ENCODE measurements at regions not wholly inside any gene's neighbourhood (a gene's known extent, or its start where the extent isn't known, plus 50 kb on each side); places are given as distances from the start of the nearest gene placed in this dataset.

- TF ChIP-seq CTCF (IDR thresholded peaks at IDR 0.05) = no peak
- TF ChIP-seq POLR2A (IDR thresholded peaks at IDR 0.05) = no peak
These were observed 173.1 kb downstream of the POU4F1 start for GRCh38 chr13:78430166-78430791.
